KMS-11 (cell line): ENCODE measurements at regions not wholly inside any gene's neighbourhood (a gene's known extent, or its start where the extent isn't known, plus 50 kb on each side); places are given as distances from the start of the nearest gene placed in this dataset.
A peak's percentile ranks its signal among the peaks of the same experiment; 100 is the strongest.

Experiments
- H2AFZ ChIP-seq: fragments of 200-600 bp; sonication (generic); 2 replicates; pipeline ENCODE4 v1.6.1; 2016; ENCODE audit warnings: antibody characterized with exemption, mixed run types, low read depth
- H3K27ac ChIP-seq: fragments of 200-600 bp; sonication (generic); 2 replicates; pipeline ENCODE4 v1.6.1; 2016; ENCODE audit warnings: mild to moderate bottlenecking, mixed run types
- H3K27me3 ChIP-seq: fragments of 200-600 bp; sonication (generic); 2 replicates; pipeline ENCODE4 v1.6.1; 2017; ENCODE audit warnings: mild to moderate bottlenecking, low read depth, mixed run types, moderate library complexity; ENCODE audit not compliant: insufficient read depth
- H3K36me3 ChIP-seq: fragments of 200-600 bp; sonication (generic); 2 replicates; pipeline ENCODE4 v1.6.1; 2017; ENCODE audit warnings: mild to moderate bottlenecking, mixed run types; ENCODE audit not compliant: insufficient read depth
- H3K4me1 ChIP-seq: fragments of 200-600 bp; sonication (generic); 2 replicates; pipeline ENCODE4 v1.6.1; 2016; ENCODE audit warnings: mild to moderate bottlenecking, low read depth, mixed run types; ENCODE audit not compliant: poor library complexity, severe bottlenecking
- H3K4me2 ChIP-seq: fragments of 200-600 bp; sonication (generic); 2 replicates; pipeline ENCODE4 v1.7.0; 2016; ENCODE audit warnings: mild to moderate bottlenecking, mixed run types
- H3K4me3 ChIP-seq: fragments of 200-600 bp; sonication (generic); IDR thresholded peaks from 2 replicates; pipeline ENCODE4 v1.6.1; 2017; ENCODE audit warnings: low read depth, low read length, mixed read lengths; ENCODE audit not compliant: insufficient read depth
- H3K79me2 ChIP-seq: fragments of 200-600 bp; sonication (generic); 2 replicates; pipeline ENCODE4 v1.6.1; 2016; ENCODE audit warnings: low read depth, mixed run types; ENCODE audit not compliant: insufficient read depth
- H3K9ac ChIP-seq: fragments of 200-600 bp; sonication (generic); 2 replicates; pipeline ENCODE4 v1.6.1; 2016; ENCODE audit warnings: mild to moderate bottlenecking, mixed run types
- H4K20me1 ChIP-seq: fragments of 200-600 bp; sonication (generic); 2 replicates; pipeline ENCODE4 v1.6.1; 2016; ENCODE audit warnings: mild to moderate bottlenecking, mixed run types; ENCODE audit not compliant: insufficient read depth
- TF ChIP-seq, protein P1 (sequence below): fragments of 200-600 bp; sonication (generic); conservative IDR thresholded peaks from 2 replicates; pipeline ENCODE4 v1.6.1; 2017; ENCODE audit warnings: low read depth, mild to moderate bottlenecking, antibody characterized with exemption, low read length, moderate library complexity, mixed read lengths

DNA sequence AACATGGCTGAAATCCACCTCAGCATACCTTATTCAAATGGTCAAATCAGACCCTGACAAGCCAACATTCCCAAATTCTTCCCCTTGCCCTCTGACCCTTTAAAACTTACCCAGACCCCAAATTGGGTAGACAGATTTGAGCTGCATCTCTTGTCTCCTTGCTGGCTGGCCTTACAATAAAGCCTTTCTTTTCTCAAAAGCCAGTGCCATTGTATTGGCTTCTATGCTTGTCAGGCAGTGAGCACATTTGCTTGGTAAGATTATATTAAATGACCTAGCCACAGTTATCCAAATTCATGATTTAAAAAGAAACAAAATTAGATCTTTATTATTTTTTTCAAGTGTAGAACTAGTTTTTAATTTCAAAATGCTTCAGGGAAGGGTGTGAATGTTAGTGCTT lies 67.8 kb upstream of the FAM83B start:
- Histone ChIP-seq H3K4me2 (no peak overlapping the region), H3K4me3 (no peak overlapping the region), H2AFZ (no peak overlapping the region), H3K36me3 (no peaks in the 10 kb centered on the region), H3K27me3 (no peaks in the 10 kb centered on the region), H3K9ac (no peak overlapping the region), H3K79me2 (no peaks in the 10 kb centered on the region), H4K20me1 (no peaks in the 10 kb centered on the region), H3K27ac (no peak overlapping the region), H3K4me1 (peaks cover 8% of the 10 kb centered on the region)
- TF ChIP-seq, protein P1, sequence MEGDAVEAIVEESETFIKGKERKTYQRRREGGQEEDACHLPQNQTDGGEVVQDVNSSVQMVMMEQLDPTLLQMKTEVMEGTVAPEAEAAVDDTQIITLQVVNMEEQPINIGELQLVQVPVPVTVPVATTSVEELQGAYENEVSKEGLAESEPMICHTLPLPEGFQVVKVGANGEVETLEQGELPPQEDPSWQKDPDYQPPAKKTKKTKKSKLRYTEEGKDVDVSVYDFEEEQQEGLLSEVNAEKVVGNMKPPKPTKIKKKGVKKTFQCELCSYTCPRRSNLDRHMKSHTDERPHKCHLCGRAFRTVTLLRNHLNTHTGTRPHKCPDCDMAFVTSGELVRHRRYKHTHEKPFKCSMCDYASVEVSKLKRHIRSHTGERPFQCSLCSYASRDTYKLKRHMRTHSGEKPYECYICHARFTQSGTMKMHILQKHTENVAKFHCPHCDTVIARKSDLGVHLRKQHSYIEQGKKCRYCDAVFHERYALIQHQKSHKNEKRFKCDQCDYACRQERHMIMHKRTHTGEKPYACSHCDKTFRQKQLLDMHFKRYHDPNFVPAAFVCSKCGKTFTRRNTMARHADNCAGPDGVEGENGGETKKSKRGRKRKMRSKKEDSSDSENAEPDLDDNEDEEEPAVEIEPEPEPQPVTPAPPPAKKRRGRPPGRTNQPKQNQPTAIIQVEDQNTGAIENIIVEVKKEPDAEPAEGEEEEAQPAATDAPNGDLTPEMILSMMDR, result no peak

DNA sequence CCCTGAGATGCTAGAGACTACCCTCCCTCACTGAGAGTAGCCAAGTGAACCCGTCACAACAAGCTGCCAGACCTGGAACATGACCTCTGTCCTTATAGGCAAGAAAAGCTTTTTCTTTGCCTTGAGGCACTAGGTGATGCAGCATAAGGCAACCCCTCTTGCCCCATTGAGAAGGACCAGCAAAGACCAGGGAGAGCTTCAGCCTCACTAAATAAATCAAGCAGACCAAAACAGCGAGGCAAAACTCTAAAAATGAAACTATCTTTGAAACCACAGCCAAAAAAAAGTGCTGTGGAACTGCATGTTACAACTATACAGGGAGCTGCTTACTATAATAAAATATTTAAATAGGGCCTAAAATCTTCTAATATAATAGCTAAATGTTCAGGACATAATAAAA lies 62.6 kb upstream of the FAM83B start:
- H3K4me3 ChIP-seq, result no peak overlapping the region
- TF ChIP-seq, protein P1, result no peak
- no peaks in the 10 kb centered on the region for H3K36me3 ChIP-seq
- peak overlapping the region; percentile 94 for H3K4me2 ChIP-seq
- H3K4me1 ChIP-seq, result peaks cover 19% of the 10 kb centered on the region
- peak overlapping the region; percentile 34; the same call in 1 of the 2 replicates for H3K9ac ChIP-seq
- H3K27me3 ChIP-seq, result no peaks in the 10 kb centered on the region
- H3K27ac ChIP-seq, result peak overlapping the region; percentile 55; the same call in 1 of the 2 replicates
- no peaks in the 10 kb centered on the region for H4K20me1 ChIP-seq
- peak overlapping the region; percentile 75 for H2AFZ ChIP-seq
- H3K79me2 ChIP-seq, result no peaks in the 10 kb centered on the region

DNA sequence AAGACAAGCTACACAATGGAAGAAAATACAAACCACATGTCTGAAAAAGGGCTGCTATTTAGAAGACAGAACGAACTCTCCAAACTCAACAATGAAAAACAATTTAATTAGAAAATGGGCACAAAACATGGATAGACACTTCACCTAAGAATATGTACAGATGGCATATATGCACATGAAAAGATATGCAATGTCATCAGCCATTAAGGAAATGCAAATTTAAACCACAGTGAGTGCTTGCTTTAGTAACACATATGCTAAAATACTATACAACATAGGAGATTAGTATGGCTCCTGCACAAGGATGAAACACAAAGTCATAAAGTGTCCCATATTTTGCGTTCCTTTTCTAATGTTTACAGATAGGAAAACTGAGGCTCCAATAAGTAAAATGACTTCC lies 60.4 kb upstream of the FAM83B start:
- Histone ChIP-seq H3K27me3 (no peaks in the 10 kb centered on the region), H2AFZ (no peak overlapping the region), H3K36me3 (no peaks in the 10 kb centered on the region), H4K20me1 (no peaks in the 10 kb centered on the region), H3K9ac (no peak overlapping the region), H3K79me2 (no peaks in the 10 kb centered on the region), H3K27ac (no peak overlapping the region), H3K4me2 (no peak overlapping the region), H3K4me1 (peaks cover 19% of the 10 kb centered on the region), H3K4me3 (no peak overlapping the region)
- TF ChIP-seq, protein P1, result no peak

- H3K4me1 ChIP-seq, result peaks cover 19% of the 10 kb centered on the region
- no peaks in the 10 kb centered on the region for H3K27me3 ChIP-seq
- no peak overlapping the region for H3K4me2 ChIP-seq
- TF ChIP-seq, protein P1, result no peak
- no peaks in the 10 kb centered on the region for H3K36me3 ChIP-seq
- no peaks in the 10 kb centered on the region for H4K20me1 ChIP-seq
- H2AFZ ChIP-seq, result no peak overlapping the region
- H3K79me2 ChIP-seq, result no peaks in the 10 kb centered on the region
- H3K27ac ChIP-seq, result no peak overlapping the region
- H3K9ac ChIP-seq, result no peak overlapping the region
- H3K4me3 ChIP-seq, result no peak overlapping the region
Observed at GRCh38 chr6:54787825-54788224, 58.7 kb upstream of the FAM83B start.
